NCI-H446 (cell line): ENCODE measurements at regions not wholly inside any gene's neighbourhood (a gene's known extent, or its start where the extent isn't known, plus 50 kb on each side); places are given as distances from the start of the nearest gene placed in this dataset.

Experiments used
- DNase-seq, 2 experiments: peaks; one replicate each; lab custom pipeline; 2025; lab: John Stamatoyannopoulos, UW

GRCh38 chr12:93243689-93244513, 133.8 kb upstream of the NUDT4 start:
- no peak for DNase-seq

- no peak for DNase-seq
Measured at GRCh38 chr12:93244514-93245077, 133.1 kb upstream of the NUDT4 start.

- no peak for DNase-seq
Measured at GRCh38 chr12:93245543-93245942, 132.2 kb upstream of the NUDT4 start.

GRCh38 chr12:93247313-93247991, 130.3 kb upstream of the NUDT4 start:
- DNase-seq: peak; percentile 29 to 73

- DNase-seq: no peak
Measured at GRCh38 chr12:93252221-93252620, 125.5 kb upstream of the NUDT4 start.

GRCh38 chr12:93254911-93255310, 122.8 kb upstream of the NUDT4 start:
- no peak for DNase-seq

- DNase-seq: no peak
Measured at GRCh38 chr12:93256256-93256969, 121.3 kb upstream of the NUDT4 start.

GRCh38 chr12:93261505-93262094, 116.1 kb upstream of the NUDT4 start:
- DNase-seq: no peak

- DNase-seq: no peak
Measured at GRCh38 chr12:93272997-93273396, 104.7 kb upstream of the NUDT4 start.

GRCh38 chr12:93273834-93274564, 103.7 kb upstream of the NUDT4 start:
- no peak for DNase-seq

GRCh38 chr12:93274937-93275336, 102.8 kb upstream of the NUDT4 start:
- DNase-seq: no peak

- no peak for DNase-seq
Measured at GRCh38 chr12:93275589-93275988, 102.1 kb upstream of the NUDT4 start.

GRCh38 chr12:93279565-93280412, 97.9 kb upstream of the NUDT4 start:
- no peak for DNase-seq

GRCh38 chr12:93287149-93287548, 90.6 kb upstream of the NUDT4 start:
- no peak for DNase-seq

GRCh38 chr12:93288626-93289025, 89.1 kb upstream of the NUDT4 start:
- DNase-seq: no peak

- no peak for DNase-seq
Measured at GRCh38 chr12:93290391-93290790, 87.3 kb upstream of the NUDT4 start.

- DNase-seq: no peak
Measured at GRCh38 chr12:93292213-93292612, 85.5 kb upstream of the NUDT4 start.

GRCh38 chr12:93292731-93293566, 84.8 kb upstream of the NUDT4 start:
- no peak for DNase-seq

- DNase-seq: no peak
Measured at GRCh38 chr12:93297032-93297431, 80.7 kb upstream of the NUDT4 start.

- DNase-seq: no peak
Measured at GRCh38 chr12:93297536-93297935, 80.2 kb upstream of the NUDT4 start.
